ENCODE measurements at regions not wholly inside any gene's neighbourhood (a gene's known extent, or its start where the extent isn't known, plus 50 kb on each side); places are given as distances from the start of the nearest gene placed in this dataset.

GRCh38 chr13:64756621-64757020 is 2473.5 kb downstream of the PCDH9 start:
- Histone ChIP-seq H3K4me1 (ENCODE audit: control insufficient read depth, low read depth, low read length) (no peaks in the 10 kb centered on the region), H3K4me2 (ENCODE audit: low read length) (no peak overlapping the region), H3K79me1 (ENCODE audit: low read length) (no peaks in the 10 kb centered on the region), H2BK5ac (ENCODE audit: low read length) (no peak overlapping the region), H3K79me2 (ENCODE audit: control insufficient read depth, insufficient read depth, low read length) (no peaks in the 10 kb centered on the region), H3K18ac (ENCODE audit: low read length) (no peak overlapping the region), H3K36me3 (ENCODE audit: control insufficient read depth, insufficient read depth, low read length) (no peaks in the 10 kb centered on the region), H3K4me3 (ENCODE audit: low read length) (no peak overlapping the region), H2BK15ac (replicated peaks; ENCODE audit: low read depth) (no peak overlapping the region), H3K9ac (ENCODE audit: low read length) (no peak overlapping the region), H4K5ac (ENCODE audit: low read length) (no peak overlapping the region), H3K23ac (ENCODE audit: low read length) (no peak overlapping the region), H3K4ac (ENCODE audit: low read depth, low read length) (no peak overlapping the region), H3K27ac (ENCODE audit: low read depth, low read length) (no peak overlapping the region), H4K8ac (ENCODE audit: low read depth, low read length) (no peak overlapping the region), H2BK120ac (ENCODE audit: low read depth, low read length) (no peak overlapping the region), H3K56ac (ENCODE audit: low read length) (no peak overlapping the region), H2AK5ac (ENCODE audit: low read length) (no peak overlapping the region), H3K27me3 (ENCODE audit: insufficient read depth, low read length, poor library complexity) (no peaks in the 10 kb centered on the region)
- no CpG with 5 or more reads among the region's 1 CpG for WGBS (ENCODE audit: extremely low coverage, insufficient coverage, low lambda C conversion rate)
- no peak for DNase-seq

- Histone ChIP-seq H3K4ac (ENCODE audit: low read depth, low read length) (no peak overlapping the region), H2BK15ac (replicated peaks; ENCODE audit: low read depth) (no peak overlapping the region), H3K23ac (ENCODE audit: low read length) (no peak overlapping the region), H3K79me2 (ENCODE audit: control insufficient read depth, insufficient read depth, low read length) (no peaks in the 10 kb centered on the region), H2BK120ac (ENCODE audit: low read depth, low read length) (no peak overlapping the region), H4K5ac (ENCODE audit: low read length) (no peak overlapping the region), H3K4me3 (ENCODE audit: low read length) (no peak overlapping the region), H3K9ac (ENCODE audit: low read length) (no peak overlapping the region), H4K8ac (ENCODE audit: low read depth, low read length) (no peak overlapping the region), H2BK5ac (ENCODE audit: low read length) (no peak overlapping the region), H2AK5ac (ENCODE audit: low read length) (no peak overlapping the region), H3K27ac (ENCODE audit: low read depth, low read length) (no peak overlapping the region), H3K18ac (ENCODE audit: low read length) (no peak overlapping the region), H3K36me3 (ENCODE audit: control insufficient read depth, insufficient read depth, low read length) (no peaks in the 10 kb centered on the region), H3K79me1 (ENCODE audit: low read length) (no peaks in the 10 kb centered on the region), H3K4me2 (ENCODE audit: low read length) (no peak overlapping the region), H3K4me1 (ENCODE audit: control insufficient read depth, low read depth, low read length) (no peaks in the 10 kb centered on the region), H3K27me3 (ENCODE audit: insufficient read depth, low read length, poor library complexity) (no peaks in the 10 kb centered on the region), H3K56ac (ENCODE audit: low read length) (no peak overlapping the region)
- no CpG with 5 or more reads among the region's 3 CpGs for WGBS (ENCODE audit: extremely low coverage, insufficient coverage, low lambda C conversion rate)
- DNase-seq = no peak
These were observed 2474.2 kb downstream of the PCDH9 start for GRCh38 chr13:64755961-64756360.

GRCh38 chr13:64753233-64754000 is 2476.7 kb downstream of the PCDH9 start:
- Histone ChIP-seq H3K79me1 (ENCODE audit: low read length) (no peaks in the 10 kb centered on the region), H3K4me1 (ENCODE audit: control insufficient read depth, low read depth, low read length) (no peaks in the 10 kb centered on the region), H3K23ac (ENCODE audit: low read length) (no peak overlapping the region), H2BK15ac (replicated peaks; ENCODE audit: low read depth) (no peak overlapping the region), H4K8ac (ENCODE audit: low read depth, low read length) (no peak overlapping the region), H2BK120ac (ENCODE audit: low read depth, low read length) (no peak overlapping the region), H2BK5ac (ENCODE audit: low read length) (no peak overlapping the region), H3K56ac (ENCODE audit: low read length) (no peak overlapping the region), H3K4ac (ENCODE audit: low read depth, low read length) (no peak overlapping the region), H3K79me2 (ENCODE audit: control insufficient read depth, insufficient read depth, low read length) (no peaks in the 10 kb centered on the region), H3K36me3 (ENCODE audit: control insufficient read depth, insufficient read depth, low read length) (no peaks in the 10 kb centered on the region), H3K18ac (ENCODE audit: low read length) (no peak overlapping the region), H4K5ac (ENCODE audit: low read length) (no peak overlapping the region), H3K4me2 (ENCODE audit: low read length) (no peak overlapping the region), H3K27me3 (ENCODE audit: insufficient read depth, low read length, poor library complexity) (no peaks in the 10 kb centered on the region), H3K9ac (ENCODE audit: low read length) (no peak overlapping the region), H2AK5ac (ENCODE audit: low read length) (no peak overlapping the region), H3K4me3 (ENCODE audit: low read length) (no peak overlapping the region), H3K27ac (ENCODE audit: low read depth, low read length) (no peak overlapping the region)
- WGBS (ENCODE audit: extremely low coverage, insufficient coverage, low lambda C conversion rate) = no CpG with 5 or more reads among the region's 2 CpGs
- DNase-seq = no peak

- WGBS (ENCODE audit: extremely low coverage, insufficient coverage, low lambda C conversion rate) = no CpG with 5 or more reads among the region's 4 CpGs
- Histone ChIP-seq H2BK120ac (ENCODE audit: low read depth, low read length) (no peak overlapping the region), H3K79me1 (ENCODE audit: low read length) (no peaks in the 10 kb centered on the region), H3K79me2 (ENCODE audit: control insufficient read depth, insufficient read depth, low read length) (no peaks in the 10 kb centered on the region), H2BK5ac (ENCODE audit: low read length) (no peak overlapping the region), H3K36me3 (ENCODE audit: control insufficient read depth, insufficient read depth, low read length) (no peaks in the 10 kb centered on the region), H2AK5ac (ENCODE audit: low read length) (no peak overlapping the region), H3K9ac (ENCODE audit: low read length) (no peak overlapping the region), H3K4me1 (ENCODE audit: control insufficient read depth, low read depth, low read length) (no peaks in the 10 kb centered on the region), H4K8ac (ENCODE audit: low read depth, low read length) (no peak overlapping the region), H3K27me3 (ENCODE audit: insufficient read depth, low read length, poor library complexity) (no peaks in the 10 kb centered on the region), H3K18ac (ENCODE audit: low read length) (no peak overlapping the region), H3K27ac (ENCODE audit: low read depth, low read length) (no peak overlapping the region), H3K4ac (ENCODE audit: low read depth, low read length) (no peak overlapping the region), H3K56ac (ENCODE audit: low read length) (no peak overlapping the region), H2BK15ac (replicated peaks; ENCODE audit: low read depth) (no peak overlapping the region), H3K4me3 (ENCODE audit: low read length) (no peak overlapping the region), H3K23ac (ENCODE audit: low read length) (no peak overlapping the region), H3K4me2 (ENCODE audit: low read length) (no peak overlapping the region), H4K5ac (ENCODE audit: low read length) (no peak overlapping the region)
- no peak for DNase-seq
These were observed 2480.8 kb downstream of the PCDH9 start for GRCh38 chr13:64749301-64749700.

GRCh38 chr13:64746845-64747244 is 2483.3 kb downstream of the PCDH9 start:
- no peaks in the 10 kb centered on the region for H3K79me2 ChIP-seq (ENCODE audit: control insufficient read depth, insufficient read depth, low read length)
- H3K36me3 ChIP-seq (ENCODE audit: control insufficient read depth, insufficient read depth, low read length) = no peaks in the 10 kb centered on the region
- H3K4me3 ChIP-seq (ENCODE audit: low read length) = no peak overlapping the region
- no peak overlapping the region for H2BK15ac ChIP-seq (replicated peaks; ENCODE audit: low read depth)
- no peak overlapping the region for H2BK5ac ChIP-seq (ENCODE audit: low read length)
- no peaks in the 10 kb centered on the region for H3K79me1 ChIP-seq (ENCODE audit: low read length)
- H3K4me1 ChIP-seq (ENCODE audit: control insufficient read depth, low read depth, low read length) = no peaks in the 10 kb centered on the region
- no peak for DNase-seq
- no peak overlapping the region for H3K23ac ChIP-seq (ENCODE audit: low read length)
- no peak overlapping the region for H3K27ac ChIP-seq (ENCODE audit: low read depth, low read length)
- H3K4ac ChIP-seq (ENCODE audit: low read depth, low read length) = no peak overlapping the region
- H4K8ac ChIP-seq (ENCODE audit: low read depth, low read length) = no peak overlapping the region
- H3K27me3 ChIP-seq (ENCODE audit: insufficient read depth, low read length, poor library complexity) = no peaks in the 10 kb centered on the region
- H3K4me2 ChIP-seq (ENCODE audit: low read length) = no peak overlapping the region
- H3K18ac ChIP-seq (ENCODE audit: low read length) = no peak overlapping the region
- no CpG with 5 or more reads among the region's 2 CpGs for WGBS (ENCODE audit: extremely low coverage, insufficient coverage, low lambda C conversion rate)
- no peak overlapping the region for H3K9ac ChIP-seq (ENCODE audit: low read length)
- H3K56ac ChIP-seq (ENCODE audit: low read length) = no peak overlapping the region
- H2AK5ac ChIP-seq (ENCODE audit: low read length) = no peak overlapping the region
- H4K5ac ChIP-seq (ENCODE audit: low read length) = no peak overlapping the region
- H2BK120ac ChIP-seq (ENCODE audit: low read depth, low read length) = no peak overlapping the region

GRCh38 chr13:64740493-64740892 is 2489.6 kb downstream of the PCDH9 start:
- H2BK5ac ChIP-seq (ENCODE audit: low read length) = no peak overlapping the region
- DNase-seq = no peak
- H3K4me1 ChIP-seq (ENCODE audit: control insufficient read depth, low read depth, low read length) = no peaks in the 10 kb centered on the region
- H3K36me3 ChIP-seq (ENCODE audit: control insufficient read depth, insufficient read depth, low read length) = no peaks in the 10 kb centered on the region
- H3K9ac ChIP-seq (ENCODE audit: low read length) = no peak overlapping the region
- H3K18ac ChIP-seq (ENCODE audit: low read length) = no peak overlapping the region
- no peak overlapping the region for H3K56ac ChIP-seq (ENCODE audit: low read length)
- no peak overlapping the region for H2BK120ac ChIP-seq (ENCODE audit: low read depth, low read length)
- no peak overlapping the region for H3K4ac ChIP-seq (ENCODE audit: low read depth, low read length)
- no peak overlapping the region for H3K4me2 ChIP-seq (ENCODE audit: low read length)
- no peak overlapping the region for H4K8ac ChIP-seq (ENCODE audit: low read depth, low read length)
- H3K4me3 ChIP-seq (ENCODE audit: low read length) = no peak overlapping the region
- no CpG with 5 or more reads among the region's 2 CpGs for WGBS (ENCODE audit: extremely low coverage, insufficient coverage, low lambda C conversion rate)
- no peak overlapping the region for H2BK15ac ChIP-seq (replicated peaks; ENCODE audit: low read depth)
- H3K23ac ChIP-seq (ENCODE audit: low read length) = no peak overlapping the region
- H3K79me2 ChIP-seq (ENCODE audit: control insufficient read depth, insufficient read depth, low read length) = no peaks in the 10 kb centered on the region
- H3K79me1 ChIP-seq (ENCODE audit: low read length) = no peaks in the 10 kb centered on the region
- no peak overlapping the region for H3K27ac ChIP-seq (ENCODE audit: low read depth, low read length)
- H2AK5ac ChIP-seq (ENCODE audit: low read length) = no peak overlapping the region
- no peak overlapping the region for H4K5ac ChIP-seq (ENCODE audit: low read length)
- H3K27me3 ChIP-seq (ENCODE audit: insufficient read depth, low read length, poor library complexity) = no peaks in the 10 kb centered on the region
